Cardiac muscle cell (in vitro differentiated cells and primary cell): ENCODE measurements at regions not wholly inside any gene's neighbourhood (a gene's known extent, or its start where the extent isn't known, plus 50 kb on each side); places are given as distances from the start of the nearest gene placed in this dataset.

Source experiments
- DNase-seq, 2 donors: peaks; one replicate each; pipeline versions ENCODE4 v3.0.0 to v3.0.0-alpha.2; 2010 to 2017; ENCODE audit warnings: low read depth in 1 of 2, low spot score in 1 of 2
- H3K27ac ChIP-seq: fragments of 200-600 bp; sonication (generic); 2 replicates; pipeline ENCODE4 v1.5.1; 2016
- H3K27me3 ChIP-seq: fragments of 200-600 bp; sonication (generic); 2 replicates; pipeline ENCODE4 v1.6.0; 2016; ENCODE audit warnings: control low read depth
- H3K36me3 ChIP-seq: fragments of 200-600 bp; sonication (generic); 2 replicates; pipeline ENCODE4 v1.5.1; 2016; ENCODE audit warnings: control low read depth
- H3K4me1 ChIP-seq: fragments of 200-600 bp; sonication (generic); 2 replicates; pipeline ENCODE4 v1.8.1; 2017; ENCODE audit warnings: low read depth, mild to moderate bottlenecking, mixed run types
- H3K4me3 ChIP-seq: fragments of 200-600 bp; sonication (generic); 2 replicates; pipeline ENCODE4 v1.5.1; 2016; ENCODE audit warnings: mild to moderate bottlenecking
- H3K9me3 ChIP-seq: fragments of 200-600 bp; sonication (generic); 2 replicates; pipeline ENCODE4 v1.5.1; 2017; ENCODE audit warnings: low read depth, mild to moderate bottlenecking, control low read depth
- TF ChIP-seq, protein P1 (sequence below): IDR thresholded peaks from 2 replicates; pipeline ENCODE4 v1.5.1; 2012; ENCODE audit warnings: low read depth, mild to moderate bottlenecking, low read length

DNA sequence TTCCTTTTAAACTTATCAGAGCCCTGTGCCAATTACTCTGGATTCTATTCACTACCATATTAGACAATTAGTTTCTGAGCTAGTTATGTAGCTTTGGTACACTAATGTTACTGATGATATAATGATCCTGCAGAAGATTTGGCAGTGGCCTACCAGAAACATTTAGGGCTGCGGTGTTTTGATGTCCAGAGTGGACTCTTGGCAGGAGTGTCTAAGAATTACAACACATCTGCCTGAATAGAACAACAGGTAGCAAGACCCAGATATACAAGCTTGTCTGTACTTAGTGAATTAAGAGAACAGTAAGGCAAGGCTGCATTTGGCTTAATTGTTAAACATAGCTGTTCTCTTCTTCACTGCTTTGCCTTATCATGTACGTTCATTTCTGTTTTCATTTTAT is 691.6 kb upstream of the FBXO33 start:
- TF ChIP-seq, protein P1, sequence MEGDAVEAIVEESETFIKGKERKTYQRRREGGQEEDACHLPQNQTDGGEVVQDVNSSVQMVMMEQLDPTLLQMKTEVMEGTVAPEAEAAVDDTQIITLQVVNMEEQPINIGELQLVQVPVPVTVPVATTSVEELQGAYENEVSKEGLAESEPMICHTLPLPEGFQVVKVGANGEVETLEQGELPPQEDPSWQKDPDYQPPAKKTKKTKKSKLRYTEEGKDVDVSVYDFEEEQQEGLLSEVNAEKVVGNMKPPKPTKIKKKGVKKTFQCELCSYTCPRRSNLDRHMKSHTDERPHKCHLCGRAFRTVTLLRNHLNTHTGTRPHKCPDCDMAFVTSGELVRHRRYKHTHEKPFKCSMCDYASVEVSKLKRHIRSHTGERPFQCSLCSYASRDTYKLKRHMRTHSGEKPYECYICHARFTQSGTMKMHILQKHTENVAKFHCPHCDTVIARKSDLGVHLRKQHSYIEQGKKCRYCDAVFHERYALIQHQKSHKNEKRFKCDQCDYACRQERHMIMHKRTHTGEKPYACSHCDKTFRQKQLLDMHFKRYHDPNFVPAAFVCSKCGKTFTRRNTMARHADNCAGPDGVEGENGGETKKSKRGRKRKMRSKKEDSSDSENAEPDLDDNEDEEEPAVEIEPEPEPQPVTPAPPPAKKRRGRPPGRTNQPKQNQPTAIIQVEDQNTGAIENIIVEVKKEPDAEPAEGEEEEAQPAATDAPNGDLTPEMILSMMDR = no peak
- H3K4me1 ChIP-seq = peaks cover 16% of the 10 kb centered on the region
- H3K9me3 ChIP-seq = no peaks in the 10 kb centered on the region
- no peaks in the 10 kb centered on the region for H3K36me3 ChIP-seq
- peak in 1 of 2 donors; percentile 1 for DNase-seq
- no peak overlapping the region for H3K27ac ChIP-seq
- no peak overlapping the region for H3K4me3 ChIP-seq
- no peaks in the 10 kb centered on the region for H3K27me3 ChIP-seq

DNA sequence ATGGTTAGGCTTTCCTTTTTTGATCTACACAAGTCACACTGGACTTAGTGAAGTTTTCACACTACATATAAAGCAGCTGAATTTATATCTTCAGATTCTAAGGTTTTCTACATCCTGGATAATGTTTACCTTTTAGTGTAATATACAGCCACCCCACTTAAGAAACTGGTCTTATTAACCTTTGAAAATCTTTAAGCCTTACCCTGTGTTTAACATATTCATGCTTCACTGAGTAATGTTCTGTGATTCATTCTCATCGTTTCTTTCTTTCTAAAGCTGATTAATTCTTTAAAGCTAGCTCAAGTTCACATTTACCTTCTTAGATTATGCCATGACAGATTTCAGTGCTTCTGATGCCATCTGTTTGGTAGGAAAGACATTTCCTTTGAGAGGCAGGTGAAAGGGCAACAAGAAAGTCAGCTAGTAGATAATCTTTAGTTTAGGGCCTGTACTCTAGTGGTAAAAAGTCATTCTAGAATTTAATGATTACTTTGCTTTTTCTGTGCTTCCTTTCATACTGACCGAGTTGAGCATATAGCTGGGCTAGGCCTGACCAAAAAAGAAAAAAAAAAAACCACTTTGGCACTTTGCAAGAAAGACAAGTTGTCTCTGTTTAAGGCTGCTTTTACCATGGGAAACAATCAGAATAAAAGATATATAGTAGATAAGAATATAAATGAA is 690.9 kb upstream of the FBXO33 start:
- no peak overlapping the region for H3K4me3 ChIP-seq
- no peaks in the 10 kb centered on the region for H3K27me3 ChIP-seq
- peak in 1 of 2 donors; percentile 24 for DNase-seq
- peaks cover 16% of the 10 kb centered on the region for H3K4me1 ChIP-seq
- TF ChIP-seq, protein P1 = no peak
- H3K9me3 ChIP-seq = no peaks in the 10 kb centered on the region
- no peaks in the 10 kb centered on the region for H3K36me3 ChIP-seq
- peak overlapping the region; percentile 55 for H3K27ac ChIP-seq

DNA sequence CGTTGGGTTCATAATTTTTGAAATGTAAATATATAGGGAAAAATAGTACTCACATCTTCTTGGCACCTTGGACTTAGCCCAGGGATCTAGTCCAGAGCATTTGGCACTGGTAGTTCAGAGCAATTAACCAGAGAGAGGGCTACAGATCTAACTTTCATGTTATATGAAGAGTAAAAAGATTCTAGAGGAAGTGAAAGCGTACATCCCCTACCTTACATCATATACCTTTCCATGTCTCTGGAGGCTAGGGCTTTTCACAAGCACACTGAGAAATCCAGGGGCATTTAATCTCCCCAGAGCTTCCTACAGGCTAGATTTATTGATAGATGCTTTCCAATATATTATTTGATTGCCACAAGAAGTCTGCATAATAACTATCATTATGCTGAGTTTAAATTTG is 687.5 kb upstream of the FBXO33 start:
- Histone ChIP-seq H3K9me3 (no peaks in the 10 kb centered on the region), H3K36me3 (no peaks in the 10 kb centered on the region), H3K27ac (no peak overlapping the region), H3K27me3 (no peaks in the 10 kb centered on the region), H3K4me3 (no peak overlapping the region), H3K4me1 (peaks cover 16% of the 10 kb centered on the region)
- no peak for DNase-seq
- TF ChIP-seq, protein P1 = no peak

DNA sequence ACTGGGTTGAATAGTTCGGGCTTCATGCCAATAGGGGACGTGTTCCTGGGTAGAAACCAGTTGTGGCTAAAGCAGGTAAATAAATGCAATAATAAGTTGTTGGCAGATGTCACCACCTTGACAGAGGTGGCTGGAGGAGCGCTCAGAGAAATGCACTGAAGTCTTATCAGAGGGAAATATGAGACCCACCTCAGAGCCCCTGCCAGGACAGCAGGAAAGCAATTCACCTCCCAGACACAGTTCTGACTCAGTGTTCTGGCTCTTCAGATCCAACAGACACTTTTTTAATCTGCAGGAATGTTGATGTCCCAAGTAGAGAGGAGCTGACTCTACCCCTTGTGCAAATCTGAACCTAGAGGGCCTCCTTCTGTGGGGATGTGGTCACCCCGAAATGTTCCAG is 687.1 kb upstream of the FBXO33 start:
- H3K27me3 ChIP-seq = no peaks in the 10 kb centered on the region
- H3K36me3 ChIP-seq = no peaks in the 10 kb centered on the region
- peaks cover 16% of the 10 kb centered on the region for H3K4me1 ChIP-seq
- H3K4me3 ChIP-seq = no peak overlapping the region
- no peak overlapping the region for H3K27ac ChIP-seq
- DNase-seq = peak in 1 of 2 donors; percentile 30
- H3K9me3 ChIP-seq = no peaks in the 10 kb centered on the region
- TF ChIP-seq, protein P1 = no peak

DNA sequence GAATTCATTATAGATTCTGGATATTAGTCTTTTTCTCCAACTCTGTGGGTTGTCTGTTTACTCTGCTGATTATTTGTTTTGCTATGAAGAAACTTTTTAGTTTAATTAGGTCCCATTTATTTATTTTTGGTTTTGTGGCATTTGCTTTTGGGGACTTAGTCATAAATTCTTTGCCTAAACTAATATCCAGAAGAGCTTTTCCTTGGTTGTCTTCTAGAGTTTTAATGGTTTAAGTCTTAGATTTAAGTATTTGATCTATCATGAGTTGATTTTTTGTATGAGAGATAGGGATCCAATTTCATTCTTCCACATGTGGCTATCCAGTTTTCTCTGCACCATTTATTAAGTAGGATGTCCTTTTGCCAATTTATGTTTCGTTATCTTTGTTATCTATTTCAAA is 683.4 kb upstream of the FBXO33 start:
- H3K4me3 ChIP-seq = no peak overlapping the region
- H3K27ac ChIP-seq = no peak overlapping the region
- no peak for DNase-seq
- H3K27me3 ChIP-seq = no peaks in the 10 kb centered on the region
- no peaks in the 10 kb centered on the region for H3K9me3 ChIP-seq
- no peaks in the 10 kb centered on the region for H3K36me3 ChIP-seq
- TF ChIP-seq, protein P1 = no peak
- H3K4me1 ChIP-seq = peaks cover 12% of the 10 kb centered on the region

DNA sequence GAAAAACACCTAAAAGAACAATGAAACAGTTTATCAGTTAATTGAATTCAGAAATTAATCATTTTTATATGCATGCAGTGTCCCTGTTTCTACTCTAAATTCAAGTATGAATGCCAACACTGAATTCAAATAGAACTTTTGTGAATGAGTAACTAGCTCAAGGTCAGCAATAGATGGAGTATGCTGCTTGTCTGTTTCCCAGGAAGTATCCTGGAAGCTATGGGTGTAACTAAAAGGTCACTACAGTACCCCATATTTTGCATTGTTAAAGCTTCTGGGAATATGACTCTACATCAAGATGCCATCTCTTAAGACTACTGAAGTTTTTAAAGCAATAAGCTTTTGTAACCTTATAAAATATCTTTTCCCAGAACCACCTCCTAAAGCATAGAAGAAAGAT is 681.4 kb upstream of the FBXO33 start:
- Histone ChIP-seq H3K27me3 (no peaks in the 10 kb centered on the region), H3K4me3 (no peak overlapping the region), H3K9me3 (no peaks in the 10 kb centered on the region), H3K36me3 (no peaks in the 10 kb centered on the region), H3K27ac (no peak overlapping the region), H3K4me1 (peaks cover 5% of the 10 kb centered on the region)
- TF ChIP-seq, protein P1 = no peak
- no peak for DNase-seq
